ENCODE measurements at regions not wholly inside any gene's neighbourhood (a gene's known extent, or its start where the extent isn't known, plus 50 kb on each side); places are given as distances from the start of the nearest gene placed in this dataset.

DNA sequence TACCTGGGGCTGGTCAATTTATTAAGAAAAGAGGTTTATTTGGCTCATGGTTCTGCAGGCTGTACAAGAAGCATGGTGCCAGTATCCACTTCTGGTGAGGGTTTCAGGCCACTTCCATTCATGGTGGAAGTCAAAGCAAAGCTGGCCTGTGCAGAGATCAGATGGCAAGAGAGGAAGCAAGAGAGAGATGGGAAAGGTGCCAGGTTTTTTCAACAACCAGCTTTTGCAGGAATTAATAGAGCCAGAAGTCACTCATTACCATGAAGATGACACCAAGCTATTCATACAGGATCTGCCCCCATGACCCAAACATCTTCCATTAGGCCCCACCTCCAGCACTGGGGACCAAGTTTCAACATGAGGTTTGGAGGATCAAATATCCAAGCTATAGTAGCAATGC, 56.8 kb upstream of the ST3GAL5 start:
- TF ChIP-seq ISL1 (CRISPR knock-in tag; IDR thresholded peaks at IDR 0.05) (no peak), PPARA (CRISPR knock-in tag; IDR thresholded peaks at IDR 0.05; ENCODE audit: borderline replicate concordance) (no peak), OSR1 (CRISPR knock-in tag; IDR thresholded peaks at IDR 0.05) (no peak), BACH2 (CRISPR knock-in tag; IDR thresholded peaks at IDR 0.05; ENCODE audit: borderline replicate concordance) (no peak), ARNTL (CRISPR knock-in tag; IDR thresholded peaks at IDR 0.05; ENCODE audit: borderline replicate concordance, low read depth) (no peak), TOX (CRISPR knock-in tag; IDR thresholded peaks at IDR 0.05; ENCODE audit: borderline replicate concordance) (no peak)
- TF ChIP-seq, protein P1, sequence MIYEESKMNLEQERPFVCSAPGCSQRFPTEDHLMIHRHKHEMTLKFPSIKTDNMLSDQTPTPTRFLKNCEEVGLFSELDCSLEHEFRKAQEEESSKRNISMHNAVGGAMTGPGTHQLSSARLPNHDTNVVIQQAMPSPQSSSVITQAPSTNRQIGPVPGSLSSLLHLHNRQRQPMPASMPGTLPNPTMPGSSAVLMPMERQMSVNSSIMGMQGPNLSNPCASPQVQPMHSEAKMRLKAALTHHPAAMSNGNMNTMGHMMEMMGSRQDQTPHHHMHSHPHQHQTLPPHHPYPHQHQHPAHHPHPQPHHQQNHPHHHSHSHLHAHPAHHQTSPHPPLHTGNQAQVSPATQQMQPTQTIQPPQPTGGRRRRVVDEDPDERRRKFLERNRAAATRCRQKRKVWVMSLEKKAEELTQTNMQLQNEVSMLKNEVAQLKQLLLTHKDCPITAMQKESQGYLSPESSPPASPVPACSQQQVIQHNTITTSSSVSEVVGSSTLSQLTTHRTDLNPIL (CRISPR knock-in tag; IDR thresholded peaks at IDR 0.05; ENCODE audit: low read depth) = no peak
- TF ChIP-seq, protein P2, sequence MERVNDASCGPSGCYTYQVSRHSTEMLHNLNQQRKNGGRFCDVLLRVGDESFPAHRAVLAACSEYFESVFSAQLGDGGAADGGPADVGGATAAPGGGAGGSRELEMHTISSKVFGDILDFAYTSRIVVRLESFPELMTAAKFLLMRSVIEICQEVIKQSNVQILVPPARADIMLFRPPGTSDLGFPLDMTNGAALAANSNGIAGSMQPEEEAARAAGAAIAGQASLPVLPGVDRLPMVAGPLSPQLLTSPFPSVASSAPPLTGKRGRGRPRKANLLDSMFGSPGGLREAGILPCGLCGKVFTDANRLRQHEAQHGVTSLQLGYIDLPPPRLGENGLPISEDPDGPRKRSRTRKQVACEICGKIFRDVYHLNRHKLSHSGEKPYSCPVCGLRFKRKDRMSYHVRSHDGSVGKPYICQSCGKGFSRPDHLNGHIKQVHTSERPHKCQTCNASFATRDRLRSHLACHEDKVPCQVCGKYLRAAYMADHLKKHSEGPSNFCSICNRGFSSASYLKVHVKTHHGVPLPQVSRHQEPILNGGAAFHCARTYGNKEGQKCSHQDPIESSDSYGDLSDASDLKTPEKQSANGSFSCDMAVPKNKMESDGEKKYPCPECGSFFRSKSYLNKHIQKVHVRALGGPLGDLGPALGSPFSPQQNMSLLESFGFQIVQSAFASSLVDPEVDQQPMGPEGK (CRISPR knock-in tag; IDR thresholded peaks at IDR 0.05; ENCODE audit: borderline replicate concordance) = no peak

Measured in SK-N-SH treated with all-trans-retinoic acid at 6 μM for 48 hours (cell line).